Astrocyte of the spinal cord (primary cell): ENCODE measurements at regions not wholly inside any gene's neighbourhood (a gene's known extent, or its start where the extent isn't known, plus 50 kb on each side); places are given as distances from the start of the nearest gene placed in this dataset.
A peak's percentile ranks its signal among the peaks of the same experiment; 100 is the strongest.

Experiments
- DNase-seq: peaks from one replicate; pipeline ENCODE4 v3.0.0; 2011; ENCODE audit warnings: low read depth, low spot score
- H3K4me3 ChIP-seq: 2 replicates; pipeline ENCODE4 v1.5.1; 2011; ENCODE audit warnings: low read depth, mild to moderate bottlenecking, low read length, moderate library complexity
- CTCF ChIP-seq: IDR thresholded peaks from 2 replicates; pipeline ENCODE4 v1.5.1; 2012; ENCODE audit warnings: low read depth, mild to moderate bottlenecking, low read length, inconsistent platforms
- in situ Hi-C: cut with HindIII; loops from 2 replicates; pipeline ENCODE4 v1.10.0; 2017; ENCODE audit warnings: low sequenced_read_pairs

GRCh38 chr20:56171087-56172012, 77.2 kb upstream of the MC3R start:
- no peak for DNase-seq
- in situ Hi-C loops: no loop called here
- TF ChIP-seq CTCF: peak; percentile 10
- no peak overlapping the region for H3K4me3 ChIP-seq

- DNase-seq: no peak
- no peak overlapping the region for H3K4me3 ChIP-seq
- in situ Hi-C loops: no loop called here
- TF ChIP-seq CTCF: no peak
These were observed 75.1 kb upstream of the MC3R start for GRCh38 chr20:56173438-56173837.

- TF ChIP-seq CTCF: no peak
- no peak for DNase-seq
- in situ Hi-C loops: no loop called here
- H3K4me3 ChIP-seq: no peak overlapping the region
These were observed 74.1 kb upstream of the MC3R start for GRCh38 chr20:56174416-56174815.

GRCh38 chr20:56175884-56176283, 72.6 kb upstream of the MC3R start:
- no peak for DNase-seq
- in situ Hi-C loops: no loop called here
- H3K4me3 ChIP-seq: no peak overlapping the region
- TF ChIP-seq CTCF: no peak

GRCh38 chr20:56178219-56178618, 70.3 kb upstream of the MC3R start:
- in situ Hi-C loops: no loop called here
- H3K4me3 ChIP-seq: no peak overlapping the region
- DNase-seq: no peak
- no peak for TF ChIP-seq CTCF

GRCh38 chr20:56179051-56179450, 69.5 kb upstream of the MC3R start:
- in situ Hi-C loops: no loop called here
- DNase-seq: no peak
- TF ChIP-seq CTCF: no peak
- no peak overlapping the region for H3K4me3 ChIP-seq
